ENCODE measurements at regions not wholly inside any gene's neighbourhood (a gene's known extent, or its start where the extent isn't known, plus 50 kb on each side); places are given as distances from the start of the nearest gene placed in this dataset.

GRCh38 chr5:67453111-67453905 lies 256.7 kb upstream of the CD180 start:
- intact Hi-C loops (cut with DNase I), result no loop called here
- no peak for DNase-seq

GRCh38 chr5:67451640-67452279 lies 255.2 kb upstream of the CD180 start:
- DNase-seq, result no peak
- intact Hi-C loops (cut with DNase I), result no loop called here

GRCh38 chr5:67447732-67448131 lies 251.1 kb upstream of the CD180 start:
- DNase-seq, result no peak
- intact Hi-C loops (cut with DNase I), result no loop called here

GRCh38 chr5:67437905-67438845 lies 241.6 kb upstream of the CD180 start:
- intact Hi-C loops (cut with DNase I), result no loop called here
- no peak for DNase-seq

- DNase-seq, result no peak
- intact Hi-C loops (cut with DNase I), result no loop called here
Observed at GRCh38 chr5:67435032-67435431, 238.4 kb upstream of the CD180 start.

- DNase-seq, result no peak
- intact Hi-C loops (cut with DNase I), result no loop called here
Observed at GRCh38 chr5:67434466-67434865, 237.9 kb upstream of the CD180 start.

- intact Hi-C loops (cut with DNase I), result no loop called here
- peak in 3 of 42 donors; percentile 2 to 14 (median 8) for DNase-seq
Observed at GRCh38 chr5:67432606-67433005, 236.0 kb upstream of the CD180 start.

- intact Hi-C loops (cut with DNase I), result no loop called here
- no peak for DNase-seq
Observed at GRCh38 chr5:67431191-67431590, 234.6 kb upstream of the CD180 start.

- DNase-seq, result no peak
- intact Hi-C loops (cut with DNase I), result no loop called here
Observed at GRCh38 chr5:67427850-67428298, 231.3 kb upstream of the CD180 start.

GRCh38 chr5:67426961-67427849 lies 230.6 kb upstream of the CD180 start:
- intact Hi-C loops (cut with DNase I), result no loop called here

GRCh38 chr5:67425514-67425913 lies 228.9 kb upstream of the CD180 start:
- intact Hi-C loops (cut with DNase I), result no loop called here
- no peak for DNase-seq

More at GRCh38 chr5:67426961-67427849, 230.6 kb upstream of the CD180 start:
- no peak for DNase-seq

- no peak for DNase-seq
- intact Hi-C loops (cut with DNase I), result no loop called here
Observed at GRCh38 chr5:67417839-67418238, 221.2 kb upstream of the CD180 start.

- no peak for DNase-seq
- intact Hi-C loops (cut with DNase I), result no loop called here
Observed at GRCh38 chr5:67416986-67417385, 220.4 kb upstream of the CD180 start.

GRCh38 chr5:67416133-67416937 lies 219.7 kb upstream of the CD180 start:
- no peak for DNase-seq
- intact Hi-C loops (cut with DNase I), result no loop called here

GRCh38 chr5:67414712-67415111 lies 218.1 kb upstream of the CD180 start:
- intact Hi-C loops (cut with DNase I), result no loop called here
- no peak for DNase-seq

GRCh38 chr5:67413721-67414120 lies 217.1 kb upstream of the CD180 start:
- intact Hi-C loops (cut with DNase I), result no loop called here
- DNase-seq, result no peak

GRCh38 chr5:67409126-67409777 lies 212.7 kb upstream of the CD180 start:
- intact Hi-C loops (cut with DNase I), result no loop called here
- DNase-seq, result no peak

Measured in head of caudate nucleus (tissue), 42 donors.